AG04449 (cell line): ENCODE measurements at regions not wholly inside any gene's neighbourhood (a gene's known extent, or its start where the extent isn't known, plus 50 kb on each side); places are given as distances from the start of the nearest gene placed in this dataset.

Source experiments
- CTCF ChIA-PET: fragments of 350-600 bp; formaldehyde crosslinking; extraction: SDS; loops from one replicate; lab custom pipeline; 2021; ENCODE audit warnings: antibody characterized with exemption; lab: Yijun Ruan, JAX
- POLR2A ChIA-PET: fragments of 400-600, 350-600 bp; formaldehyde crosslinking; extraction: SDS; loops from one replicate; lab custom pipeline; 2020; ENCODE audit warnings: antibody characterized with exemption, inconsistent platforms; lab: Yijun Ruan, JAX
- DNase-seq: peaks from one replicate; pipeline ENCODE4 v3.0.0-alpha.2; 2010; ENCODE audit warnings: low read depth, low spot score
- H3K4me3 ChIP-seq: 2 replicates; pipeline ENCODE4 v1.5.1; 2011; ENCODE audit warnings: low read depth, mild to moderate bottlenecking, control low read depth, low read length
- TF ChIP-seq, protein P1 (sequence below): IDR thresholded peaks from one replicate; pipeline ENCODE4 v1.5.1; 2011; ENCODE audit warnings: mild to moderate bottlenecking, moderate library complexity, low read length, control low read depth, inconsistent platforms; ENCODE audit not compliant: insufficient read depth; ENCODE audit errors: missing control alignments

DNA sequence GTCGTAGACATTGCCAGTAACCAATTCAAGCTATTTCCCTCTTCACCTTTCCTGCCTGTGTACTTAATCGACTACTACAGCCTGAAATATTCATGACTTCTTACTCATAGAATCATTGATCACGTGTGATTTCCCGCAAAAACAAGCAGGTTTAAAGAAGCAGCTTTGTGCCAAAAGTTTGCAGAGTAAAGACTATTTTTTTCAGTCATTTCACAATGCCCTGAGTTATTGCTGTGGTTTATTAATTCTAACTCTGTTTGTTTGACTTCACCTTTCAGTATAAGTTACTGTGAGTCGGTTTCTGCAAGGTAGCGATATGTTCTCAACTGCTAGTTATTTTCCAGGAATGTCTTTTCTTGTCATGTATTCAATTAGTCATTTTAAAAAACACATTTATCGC, 995.3 kb downstream of the SORCS1 start:
- ChIA-PET POLR2A (no interaction called here), CTCF (interaction anchor here (1.3 kb wide), 1 partner anchor 219 kb away, joined by 3 read pairs; no protein-coding TSS in a partner anchor)
- TF ChIP-seq, protein P1, sequence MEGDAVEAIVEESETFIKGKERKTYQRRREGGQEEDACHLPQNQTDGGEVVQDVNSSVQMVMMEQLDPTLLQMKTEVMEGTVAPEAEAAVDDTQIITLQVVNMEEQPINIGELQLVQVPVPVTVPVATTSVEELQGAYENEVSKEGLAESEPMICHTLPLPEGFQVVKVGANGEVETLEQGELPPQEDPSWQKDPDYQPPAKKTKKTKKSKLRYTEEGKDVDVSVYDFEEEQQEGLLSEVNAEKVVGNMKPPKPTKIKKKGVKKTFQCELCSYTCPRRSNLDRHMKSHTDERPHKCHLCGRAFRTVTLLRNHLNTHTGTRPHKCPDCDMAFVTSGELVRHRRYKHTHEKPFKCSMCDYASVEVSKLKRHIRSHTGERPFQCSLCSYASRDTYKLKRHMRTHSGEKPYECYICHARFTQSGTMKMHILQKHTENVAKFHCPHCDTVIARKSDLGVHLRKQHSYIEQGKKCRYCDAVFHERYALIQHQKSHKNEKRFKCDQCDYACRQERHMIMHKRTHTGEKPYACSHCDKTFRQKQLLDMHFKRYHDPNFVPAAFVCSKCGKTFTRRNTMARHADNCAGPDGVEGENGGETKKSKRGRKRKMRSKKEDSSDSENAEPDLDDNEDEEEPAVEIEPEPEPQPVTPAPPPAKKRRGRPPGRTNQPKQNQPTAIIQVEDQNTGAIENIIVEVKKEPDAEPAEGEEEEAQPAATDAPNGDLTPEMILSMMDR, result no peak
- DNase-seq, result no peak
- H3K4me3 ChIP-seq, result no peak overlapping the region

DNA sequence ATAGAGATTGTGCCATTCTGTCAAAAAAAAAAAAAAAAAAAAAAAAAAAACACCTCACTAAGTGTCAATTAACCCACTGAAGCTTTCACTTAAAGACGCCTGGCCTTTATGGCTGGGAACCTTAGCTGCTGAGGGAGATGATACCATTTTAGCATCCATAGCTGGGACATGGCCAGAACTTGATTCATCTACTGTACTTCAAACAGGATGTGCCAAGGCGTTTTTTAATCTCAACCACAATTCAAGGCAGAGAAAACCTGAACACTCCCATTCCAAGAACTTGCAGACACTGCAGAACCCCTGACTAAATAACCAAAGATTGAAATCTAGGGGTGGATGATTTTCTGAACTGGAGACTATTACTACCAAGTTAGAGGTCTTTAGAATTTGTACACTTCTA, 996.6 kb downstream of the SORCS1 start:
- POLR2A ChIA-PET, result no interaction called here

DNA sequence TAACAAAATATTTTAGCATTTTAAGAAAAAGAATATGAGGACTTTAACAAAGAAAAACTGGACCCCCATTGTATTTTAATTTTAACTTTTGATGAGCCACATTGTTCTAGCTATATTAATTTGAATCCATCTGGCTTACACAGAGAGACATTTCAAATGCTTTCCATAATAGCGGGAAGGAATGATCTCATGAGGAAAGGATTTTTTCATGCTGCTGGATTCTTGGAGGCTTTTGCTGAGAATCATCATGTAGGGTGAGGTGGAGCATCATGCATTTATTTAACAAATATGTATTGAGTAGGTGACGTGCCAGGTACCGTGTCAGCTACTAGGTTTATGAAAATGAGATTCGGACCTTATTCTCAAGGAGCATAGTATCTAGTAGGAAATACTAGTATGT, 1006.3 kb downstream of the SORCS1 start:
- POLR2A ChIA-PET, result no interaction called here
- TF ChIP-seq, protein P1, result no peak
- H3K4me3 ChIP-seq, result no peak overlapping the region
- CTCF ChIA-PET, result no interaction called here
- no peak for DNase-seq

More for the DNA sequence above, 996.6 kb downstream of the SORCS1 start:
- CTCF ChIA-PET, result interaction anchor here (1.3 kb wide), 1 partner anchor 218 kb away, joined by 3 read pairs; no protein-coding TSS in a partner anchor
- DNase-seq, result no peak
- no peak overlapping the region for H3K4me3 ChIP-seq
- TF ChIP-seq, protein P1, result no peak

DNA sequence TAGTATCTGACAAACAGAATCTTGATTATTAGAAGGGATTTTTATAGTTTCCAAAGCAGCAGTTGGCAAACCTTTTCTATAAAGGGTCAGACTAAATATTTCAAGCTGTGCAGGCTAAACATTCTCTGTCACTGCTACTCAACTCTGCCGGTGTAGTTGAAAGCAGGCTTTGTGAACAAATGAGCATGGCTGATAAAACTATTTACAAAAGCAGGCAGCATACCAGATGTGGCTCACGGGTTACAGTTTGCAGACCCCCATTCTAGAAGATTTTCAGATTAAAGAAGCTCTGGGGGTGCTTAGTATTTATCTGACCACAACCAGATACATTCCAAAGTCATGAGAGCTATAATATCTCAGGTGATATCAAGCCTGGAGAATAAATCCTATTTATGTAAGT, 1017.5 kb downstream of the SORCS1 start:
- no peak for DNase-seq
- TF ChIP-seq, protein P1, result no peak
- CTCF ChIA-PET, result no interaction called here
- no peak overlapping the region for H3K4me3 ChIP-seq
- POLR2A ChIA-PET, result no interaction called here

- no peak for DNase-seq
- H3K4me3 ChIP-seq, result no peak overlapping the region
- ChIA-PET POLR2A (no interaction called here), CTCF (no interaction called here)
- TF ChIP-seq, protein P1, result no peak
Observed at GRCh38 chr10:106139915-106140314, 1024.6 kb downstream of the SORCS1 start.

DNA sequence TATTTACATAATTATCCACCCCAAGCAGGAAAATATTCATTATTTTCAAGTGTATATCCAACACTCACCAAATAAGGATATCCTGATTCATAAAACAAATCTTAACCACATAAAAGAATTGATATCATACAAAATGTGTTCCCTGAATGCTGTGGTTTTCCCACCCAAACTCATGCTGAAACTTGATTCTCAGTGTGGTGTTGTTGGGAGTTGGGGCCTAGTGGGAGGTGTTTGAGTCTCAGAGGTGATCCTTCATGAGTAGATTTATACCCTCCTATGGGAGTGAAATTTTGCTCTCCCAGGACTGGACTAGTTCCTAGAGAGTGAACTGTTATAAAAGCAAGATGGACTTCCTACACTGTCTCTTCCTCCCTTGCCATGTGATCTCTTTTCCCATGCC, 1028.3 kb downstream of the SORCS1 start:
- CTCF ChIA-PET, result no interaction called here
- DNase-seq, result no peak
- TF ChIP-seq, protein P1, result no peak
- POLR2A ChIA-PET, result no interaction called here
- no peak overlapping the region for H3K4me3 ChIP-seq
